Tibial nerve (tissue), 4 donors: ENCODE measurements at regions not wholly inside any gene's neighbourhood (a gene's known extent, or its start where the extent isn't known, plus 50 kb on each side); places are given as distances from the start of the nearest gene placed in this dataset.

Experiments
- CTCF ChIP-seq, 5 experiments: fragments of 200-600 bp in 3 of 5; fragments of 450-650 bp in 2 of 5; sonication (generic) in 3 of 5; IDR thresholded peaks; one replicate each; pipeline ENCODE4 v1.5.1; 2016 to 2019; ENCODE audit warnings: antibody characterized with exemption in 5 of 5, mild to moderate bottlenecking in 3 of 5, moderate library complexity in 2 of 5
- EP300 ChIP-seq, 2 donors: sonication (generic); formaldehyde crosslinking; IDR thresholded peaks; one replicate each; pipeline ENCODE4 v1.6.1; 2017; ENCODE audit warnings: antibody characterized with exemption in 2 of 2, mild to moderate bottlenecking in 1 of 2
- POLR2A ChIP-seq, 2 donors: fragments of 450-650 bp; IDR thresholded peaks; one replicate each; pipeline ENCODE4 v1.6.1; 2017; ENCODE audit warnings: antibody characterized with exemption in 2 of 2, mild to moderate bottlenecking in 2 of 2, moderate library complexity in 2 of 2

- TF ChIP-seq POLR2A (IDR thresholded peaks at IDR 0.05) (no peak), CTCF (IDR thresholded peaks at IDR 0.05) (no peak), EP300 (IDR thresholded peaks at IDR 0.05) (no peak)
These were observed 72.9 kb upstream of the DIAPH2 start for GRCh38 chrX:96611619-96612362.
